HCT116 (cell line): ENCODE measurements at regions not wholly inside any gene's neighbourhood (a gene's known extent, or its start where the extent isn't known, plus 50 kb on each side); places are given as distances from the start of the nearest gene placed in this dataset.

Experiments used
- ATAC-seq: fragments of 200-7000 bp; cut with Tn5 transposase; 2 replicates; pipeline ENCODE4 v1.9.1; 2020; ENCODE audit warnings: mild to moderate bottlenecking, moderate library complexity
- BruUV-seq: library from RNA; stranded (reverse); fragments of 400-500 nt; replicated peaks from 2 replicates; lab custom pipeline; 2021; lab: Mats Ljungman, UMichigan
- CTCF ChIA-PET: fragments of 300-600 bp; sonication (Branson Sonifier 250); formaldehyde crosslinking; loops from one replicate; lab custom pipeline; 2021; ENCODE audit warnings: antibody characterized with exemption; lab: Charles Lee
- POLR2A ChIA-PET: fragments of 300-600, 350-600 bp; sonication (Branson Sonifier 250); formaldehyde crosslinking; loops from one replicate; lab custom pipeline; 2021; ENCODE audit warnings: antibody characterized with exemption; lab: Charles Lee
- RAD21 ChIA-PET, 2 experiments: fragments of 300-600 bp; sonication (Branson Sonifier 250); formaldehyde crosslinking; loops; one replicate each; lab custom pipeline; 2023; ENCODE audit warnings: low total read pairs in 2 of 2; ENCODE audit not compliant: uncharacterized antibody in 2 of 2, unreplicated experiment in 2 of 2, low non-redundant PET in 1 of 2; lab: Charles Lee
- DNase-seq: peaks from one replicate; pipeline ENCODE4 v3.0.0-alpha.2; 2010; ENCODE audit warnings: low read depth, low spot score
- H2AFZ ChIP-seq: fragments of 200-600 bp; shearing (Covaris generic), sonication (generic); 2 replicates; pipeline ENCODE4 v1.6.1; 2017; ENCODE audit warnings: low read depth, mixed run types, mixed read lengths, antibody characterized with exemption, low read length; ENCODE audit not compliant: poor library complexity, severe bottlenecking
- H3K27ac ChIP-seq: 2 replicates; pipeline ENCODE4 v1.5.1; 2012; ENCODE audit warnings: low read depth, low read length
- H3K27me3 ChIP-seq: fragments of 200-600 bp; sonication (generic); 2 replicates; pipeline ENCODE4 v1.6.1; 2016; ENCODE audit warnings: mixed run types, low read length, mixed read lengths; ENCODE audit not compliant: insufficient read depth
- H3K36me3 ChIP-seq, 2 experiments: fragments of 200-500 bp in 1 of 2; fragments of 200-600 bp in 1 of 2; sonication (Bioruptor generic) in 1 of 2; sonication (generic) in 1 of 2; 2 replicates each; pipeline versions ENCODE4 v1.5.1 to v1.6.1; 2014 to 2016; ENCODE audit warnings: low read length in 2 of 2, inconsistent platforms in 1 of 2, mixed read lengths in 1 of 2, mixed run types in 1 of 2; ENCODE audit not compliant: insufficient read depth in 2 of 2, control insufficient read depth in 1 of 2
- H3K4me1 ChIP-seq, 2 experiments: fragments of 200-600 bp in 1 of 2; sonication (generic) in 1 of 2; 2 replicates each; pipeline versions ENCODE4 v1.5.1 to v1.6.1; 2012 to 2017; ENCODE audit warnings: low read length in 2 of 2, inconsistent platforms in 1 of 2, mild to moderate bottlenecking in 1 of 2, mixed read lengths in 1 of 2, mixed run types in 1 of 2, moderate library complexity in 1 of 2; ENCODE audit not compliant: insufficient read depth in 2 of 2, control insufficient read depth in 1 of 2
- H3K4me2 ChIP-seq: fragments of 200-600 bp; sonication (generic); 2 replicates; pipeline ENCODE4 v1.6.1; 2017; ENCODE audit warnings: mixed run types, low read length, mixed read lengths
- H3K4me3 ChIP-seq, 2 experiments: fragments of 200-600 bp in 1 of 2; sonication (generic) in 1 of 2; replicated peaks in 1 of 2; 2 replicates each; pipeline ENCODE4 v1.5.1; 2011 to 2016; ENCODE audit warnings: low read length in 2 of 2, control low read depth in 1 of 2, low read depth in 1 of 2, mild to moderate bottlenecking in 1 of 2, mixed read lengths in 1 of 2, mixed run types in 1 of 2
- H3K79me2 ChIP-seq: fragments of 200-600 bp; sonication (generic); 2 replicates; pipeline ENCODE4 v1.6.1; 2017; ENCODE audit warnings: mild to moderate bottlenecking, mixed run types, low read length, moderate library complexity, mixed read lengths; ENCODE audit not compliant: insufficient read depth
- H3K9ac ChIP-seq: fragments of 200-600 bp; sonication (generic); 2 replicates; pipeline ENCODE4 v1.6.1; 2016; ENCODE audit warnings: low read length, mixed read lengths
- H3K9me2 ChIP-seq: fragments of 200-600 bp; sonication (generic), shearing (Covaris generic); 2 replicates; pipeline ENCODE4 v1.6.1; 2017; ENCODE audit warnings: mixed run types, mild to moderate bottlenecking, moderate library complexity; ENCODE audit not compliant: insufficient read depth
- H3K9me3 ChIP-seq, 2 experiments: fragments of 200-500 bp in 1 of 2; fragments of 200-600 bp in 1 of 2; sonication (Bioruptor generic) in 1 of 2; sonication (generic) in 1 of 2; 2 replicates each; pipeline ENCODE4 v1.6.1; 2014 to 2017; ENCODE audit warnings: low read length in 2 of 2, mixed read lengths in 2 of 2, inconsistent platforms in 1 of 2, low read depth in 1 of 2, mild to moderate bottlenecking in 1 of 2, mixed run types in 1 of 2, moderate library complexity in 1 of 2; ENCODE audit not compliant: control insufficient read depth in 1 of 2, insufficient read depth in 1 of 2
- H4K20me1 ChIP-seq: fragments of 200-600 bp; sonication (generic), shearing (Covaris generic); 2 replicates; pipeline ENCODE4 v1.6.1; 2017; ENCODE audit warnings: mixed run types, mild to moderate bottlenecking, moderate library complexity; ENCODE audit not compliant: insufficient read depth
- ATF3 ChIP-seq: IDR thresholded peaks from 2 replicates; pipeline ENCODE4 v1.6.1; 2012
- CBX3 ChIP-seq: IDR thresholded peaks from 2 replicates; pipeline ENCODE4 v1.6.1; 2012; ENCODE audit warnings: low read depth
- EGR1 ChIP-seq: IDR thresholded peaks from 2 replicates; pipeline ENCODE4 v1.6.1; 2012; ENCODE audit warnings: low read depth
- ELF1 ChIP-seq: IDR thresholded peaks from 2 replicates; pipeline ENCODE4 v1.6.1; 2012; ENCODE audit warnings: low read depth, borderline replicate concordance
- EZH2 ChIP-seq: fragments of 200-600 bp; sonication (generic); IDR thresholded peaks from 2 replicates; pipeline ENCODE4 v1.6.1; 2017; ENCODE audit warnings: antibody characterized with exemption, mixed run types
- FOSL1 ChIP-seq: IDR thresholded peaks from 2 replicates; pipeline ENCODE4 v1.6.1; 2012; ENCODE audit warnings: low read depth
- JUND ChIP-seq: IDR thresholded peaks from 2 replicates; pipeline ENCODE4 v1.6.1; 2012
- POLR2A ChIP-seq: IDR thresholded peaks from 2 replicates; pipeline ENCODE4 v1.7.0; 2011; ENCODE audit warnings: borderline replicate concordance; ENCODE audit not compliant: insufficient read depth, insufficient read length; ENCODE audit errors: extremely low read depth
- POLR2AphosphoS5 ChIP-seq: IDR thresholded peaks from 2 replicates; pipeline ENCODE4 v1.6.1; 2011; ENCODE audit warnings: mild to moderate bottlenecking, low read depth, low read length, moderate library complexity
- RAD21 ChIP-seq: IDR thresholded peaks from 2 replicates; pipeline ENCODE4 v1.6.1; 2012; ENCODE audit warnings: low read depth, mild to moderate bottlenecking
- REST ChIP-seq: IDR thresholded peaks from 2 replicates; pipeline ENCODE4 v1.6.1; 2012; ENCODE audit warnings: low read depth
- SIN3A ChIP-seq: IDR thresholded peaks from 2 replicates; pipeline ENCODE4 v1.6.1; 2012; ENCODE audit warnings: low read depth
- SP1 ChIP-seq: IDR thresholded peaks from 2 replicates; pipeline ENCODE4 v1.6.1; 2012; ENCODE audit warnings: low read depth
- SRF ChIP-seq: IDR thresholded peaks from 2 replicates; pipeline ENCODE4 v1.6.1; 2012; ENCODE audit warnings: low read depth
- YY1 ChIP-seq: IDR thresholded peaks from 2 replicates; pipeline ENCODE4 v1.6.1; 2011; ENCODE audit warnings: low read length, low read depth, moderate library complexity, mild to moderate bottlenecking; ENCODE audit not compliant: insufficient replicate concordance; ENCODE audit errors: extremely low read depth
- ZFX ChIP-seq: fragments of 450-650 bp; IDR thresholded peaks from 2 replicates; pipeline ENCODE4 v1.6.1; 2017
- intact Hi-C: fragments of 100-400 bp; cut with micrococcal nuclease; formaldehyde crosslinking; loops from 2 replicates; pipeline ENCODE4 v1.10.0; 2022
- TF ChIP-seq, protein P1 (sequence below), 3 experiments: fragments of 200-600 bp in 1 of 3; sonication (generic) in 1 of 3; IDR thresholded peaks in 2 of 3; conservative IDR thresholded peaks in 1 of 3; 2 replicates each; pipeline ENCODE4 v1.5.1; 2012 to 2017; ENCODE audit warnings: low read depth in 2 of 3, low read length in 2 of 3, antibody characterized with exemption in 1 of 3, borderline replicate concordance in 1 of 3, control low read depth in 1 of 3, mild to moderate bottlenecking in 1 of 3, mixed read lengths in 1 of 3, mixed run types in 1 of 3, moderate library complexity in 1 of 3; ENCODE audit not compliant: insufficient read depth in 1 of 3

- RAD21 ChIA-PET = no interaction called here
- POLR2A ChIA-PET = no interaction called here
- no TSS peak for BruUV-seq
- Histone ChIP-seq H3K36me3 (no peaks in the 10 kb centered on the region), H3K9me3 (no peaks in the 10 kb centered on the region), H3K4me1 (peaks cover 8 to 22% of the 10 kb centered on the region in 2 experiments; a peak in 3 of 4 replicates), H3K27ac (no peak overlapping the region), H3K9ac (no peak overlapping the region), H2AFZ (no peak overlapping the region), H3K27me3 (no peaks in the 10 kb centered on the region), H4K20me1 (no peaks in the 10 kb centered on the region), H3K4me2 (no peak overlapping the region), H3K79me2 (no peaks in the 10 kb centered on the region), H3K9me2 (no peaks in the 10 kb centered on the region), H3K4me3 (no peak overlapping the region)
- DNase-seq (no peak), ATAC-seq (no peak)
- intact Hi-C loops = no loop called here
- TF ChIP-seq ATF3 (no peak), FOSL1 (no peak), SIN3A (no peak), JUND (no peak)
- TF ChIP-seq, protein P1, sequence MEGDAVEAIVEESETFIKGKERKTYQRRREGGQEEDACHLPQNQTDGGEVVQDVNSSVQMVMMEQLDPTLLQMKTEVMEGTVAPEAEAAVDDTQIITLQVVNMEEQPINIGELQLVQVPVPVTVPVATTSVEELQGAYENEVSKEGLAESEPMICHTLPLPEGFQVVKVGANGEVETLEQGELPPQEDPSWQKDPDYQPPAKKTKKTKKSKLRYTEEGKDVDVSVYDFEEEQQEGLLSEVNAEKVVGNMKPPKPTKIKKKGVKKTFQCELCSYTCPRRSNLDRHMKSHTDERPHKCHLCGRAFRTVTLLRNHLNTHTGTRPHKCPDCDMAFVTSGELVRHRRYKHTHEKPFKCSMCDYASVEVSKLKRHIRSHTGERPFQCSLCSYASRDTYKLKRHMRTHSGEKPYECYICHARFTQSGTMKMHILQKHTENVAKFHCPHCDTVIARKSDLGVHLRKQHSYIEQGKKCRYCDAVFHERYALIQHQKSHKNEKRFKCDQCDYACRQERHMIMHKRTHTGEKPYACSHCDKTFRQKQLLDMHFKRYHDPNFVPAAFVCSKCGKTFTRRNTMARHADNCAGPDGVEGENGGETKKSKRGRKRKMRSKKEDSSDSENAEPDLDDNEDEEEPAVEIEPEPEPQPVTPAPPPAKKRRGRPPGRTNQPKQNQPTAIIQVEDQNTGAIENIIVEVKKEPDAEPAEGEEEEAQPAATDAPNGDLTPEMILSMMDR (IDR thresholded peaks at IDR 0.05 in 2 of 3, conservative IDR thresholded peaks at IDR 0.05 in 1 of 3; ENCODE audit: borderline replicate concordance in 1 of 3, insufficient read depth in 1 of 3, low read depth in 2 of 3, low read length in 2 of 3) = no peak
- CTCF ChIA-PET = no interaction called here
These were observed 51.8 kb upstream of the TLE1 start for GRCh38 chr9:81741103-81741502.

DNA sequence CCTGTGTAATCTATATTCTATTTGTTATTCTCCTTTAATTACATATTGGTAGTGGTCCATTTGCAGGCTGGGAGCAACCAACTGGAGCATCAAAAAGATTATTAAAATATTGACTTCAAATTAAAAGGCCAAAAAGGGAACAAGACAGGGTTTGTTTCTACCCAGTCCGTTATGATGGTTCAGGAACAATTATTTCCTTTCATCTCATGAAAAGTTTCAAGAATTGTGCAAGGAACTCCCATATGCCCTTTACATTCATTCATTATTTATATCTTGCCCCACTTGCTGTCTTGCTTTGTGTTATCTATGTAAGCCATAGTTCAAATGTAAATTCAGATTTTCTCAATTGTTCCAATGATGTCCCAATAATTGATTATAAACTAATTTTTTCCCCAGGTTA is 58.7 kb upstream of the TLE1 start:
- DNase-seq = no peak
- POLR2A ChIA-PET = interaction anchor here (0.8 kb wide), 1 partner anchor 10 kb away, joined by 4 read pairs; no protein-coding TSS in a partner anchor
- Histone ChIP-seq H3K9me2 (no peaks in the 10 kb centered on the region), H3K36me3 (no peaks in the 10 kb centered on the region), H3K27ac (no peak overlapping the region), H2AFZ (no peak overlapping the region), H3K9ac (no peak overlapping the region), H3K79me2 (no peaks in the 10 kb centered on the region), H3K4me3 (no peak overlapping the region), H3K4me1 (no peaks in the 10 kb centered on the region), H3K4me2 (no peak overlapping the region), H3K27me3 (no peaks in the 10 kb centered on the region), H3K9me3 (no peaks in the 10 kb centered on the region), H4K20me1 (no peaks in the 10 kb centered on the region)
- no TSS peak for BruUV-seq
- CTCF ChIA-PET = no interaction called here
- no peak for ATAC-seq
- intact Hi-C loops = no loop called here
- RAD21 ChIA-PET = no interaction called here
- no peak for TF ChIP-seq SIN3A
- no peak for TF ChIP-seq YY1
- TF ChIP-seq ELF1 = no peak
- TF ChIP-seq POLR2A = no peak
- no peak for TF ChIP-seq SP1
- TF ChIP-seq POLR2AphosphoS5 = no peak
- no peak for TF ChIP-seq RAD21
- no peak for TF ChIP-seq EGR1
- no peak for TF ChIP-seq CBX3
- no peak for TF ChIP-seq EZH2
- no peak for TF ChIP-seq REST
- no peak for TF ChIP-seq SRF
- TF ChIP-seq ZFX = no peak
